ENCODE measurements at regions not wholly inside any gene's neighbourhood (a gene's known extent, or its start where the extent isn't known, plus 50 kb on each side); places are given as distances from the start of the nearest gene placed in this dataset.
"Not testable (repeated sequence)": the region's sequence is repeated elsewhere in the genome, so short reads cannot be mapped to it uniquely, and the experiment has no call there.

- Histone ChIP-seq H3K27me3 (no peaks in the 10 kb centered on the region), H3K36me3 (no peaks in the 10 kb centered on the region), H3K4me3 (no peak overlapping the region), H3K27ac (no peak overlapping the region), H3K4me1 (no peaks in the 10 kb centered on the region), H3K9me3 (no peaks in the 10 kb centered on the region)
- no peak for TF ChIP-seq CTCF (IDR thresholded peaks at IDR 0.05)
- no peak for TF ChIP-seq POLR2AphosphoS5 (IDR thresholded peaks at IDR 0.05)
- no peak for TF ChIP-seq POLR2A (IDR thresholded peaks at IDR 0.05)
- intact Hi-C loops (cut with DNase I; ENCODE audit: low total_unique reads) = no loop called here
- no peak for DNase-seq (ENCODE audit: low spot score in 2 of 2)
These were observed 398.6 kb downstream of the PSAT1 start for GRCh38 chr9:78695519-78695918.

GRCh38 chr9:78697618-78698017, 400.7 kb downstream of the PSAT1 start:
- intact Hi-C loops (cut with DNase I; ENCODE audit: low total_unique reads) = no loop called here
- H3K27me3 ChIP-seq = no peaks in the 10 kb centered on the region
- no peak for DNase-seq (ENCODE audit: low spot score in 2 of 2)
- H3K9me3 ChIP-seq = no peaks in the 10 kb centered on the region
- no peaks in the 10 kb centered on the region for H3K36me3 ChIP-seq
- no peak overlapping the region for H3K27ac ChIP-seq
- H3K4me3 ChIP-seq = no peak overlapping the region
- no peaks in the 10 kb centered on the region for H3K4me1 ChIP-seq
- TF ChIP-seq POLR2A (IDR thresholded peaks at IDR 0.05) (no peak), CTCF (IDR thresholded peaks at IDR 0.05) (no peak), POLR2AphosphoS5 (IDR thresholded peaks at IDR 0.05) (no peak)

- Histone ChIP-seq H3K27me3 (no peaks in the 10 kb centered on the region), H3K27ac (no peak overlapping the region), H3K9me3 (no peaks in the 10 kb centered on the region), H3K4me3 (no peak overlapping the region), H3K36me3 (no peaks in the 10 kb centered on the region), H3K4me1 (no peaks in the 10 kb centered on the region)
- DNase-seq (ENCODE audit: low spot score in 2 of 2) = no peak
- TF ChIP-seq CTCF (IDR thresholded peaks at IDR 0.05) (no peak), POLR2A (IDR thresholded peaks at IDR 0.05) (no peak), POLR2AphosphoS5 (IDR thresholded peaks at IDR 0.05) (no peak)
- intact Hi-C loops (cut with DNase I; ENCODE audit: low total_unique reads) = no loop called here
These were observed 401.4 kb downstream of the PSAT1 start for GRCh38 chr9:78698371-78698770.

GRCh38 chr9:78699217-78699616, 402.3 kb downstream of the PSAT1 start:
- H3K4me1 ChIP-seq; H3K4me3 ChIP-seq; H3K36me3 ChIP-seq; DNase-seq (ENCODE audit: low spot score in 2 of 2); H3K27me3 ChIP-seq; H3K27ac ChIP-seq; H3K9me3 ChIP-seq; intact Hi-C loops (cut with DNase I; ENCODE audit: low total_unique reads): not testable (repeated sequence)

GRCh38 chr9:78704153-78704552, 407.2 kb downstream of the PSAT1 start:
- H3K4me3 ChIP-seq; DNase-seq (ENCODE audit: low spot score in 2 of 2); H3K4me1 ChIP-seq; intact Hi-C loops (cut with DNase I; ENCODE audit: low total_unique reads); H3K9me3 ChIP-seq; H3K27me3 ChIP-seq; H3K36me3 ChIP-seq; H3K27ac ChIP-seq: not testable (repeated sequence)
- peak in 1 of 3 donors; percentile 26 for TF ChIP-seq CTCF (IDR thresholded peaks at IDR 0.05)

GRCh38 chr9:78707080-78707479, 410.2 kb downstream of the PSAT1 start:
- Histone ChIP-seq H3K27ac (no peak overlapping the region), H3K4me3 (no peak overlapping the region), H3K4me1 (no peaks in the 10 kb centered on the region), H3K36me3 (no peaks in the 10 kb centered on the region), H3K9me3 (no peaks in the 10 kb centered on the region), H3K27me3 (no peaks in the 10 kb centered on the region)
- DNase-seq (ENCODE audit: low spot score in 2 of 2) = no peak
- intact Hi-C loops (cut with DNase I; ENCODE audit: low total_unique reads) = no loop called here
- TF ChIP-seq CTCF (IDR thresholded peaks at IDR 0.05) (no peak), POLR2AphosphoS5 (IDR thresholded peaks at IDR 0.05) (no peak), POLR2A (IDR thresholded peaks at IDR 0.05) (no peak)

Data from breast epithelium (tissue), 4 donors.